HG03521 (cell line): ENCODE measurements at regions not wholly inside any gene's neighbourhood (a gene's known extent, or its start where the extent isn't known, plus 50 kb on each side); places are given as distances from the start of the nearest gene placed in this dataset.

Experiments used
- ATAC-seq: cut with Tn5 transposase; IDR thresholded peaks from one replicate; pipeline ENCODE4 v1.9.1; 2021; ENCODE audit warnings: mild to moderate bottlenecking, moderate library complexity; ENCODE audit not compliant: unreplicated experiment

- ATAC-seq = no peak
Measured at GRCh38 chrX:39519030-39519488, 578.7 kb downstream of the BCOR start.

GRCh38 chrX:39519566-39520301 lies 578.0 kb downstream of the BCOR start:
- ATAC-seq = no peak

GRCh38 chrX:39525758-39526157 lies 572.0 kb downstream of the BCOR start:
- ATAC-seq = no peak

- ATAC-seq = no peak
Measured at GRCh38 chrX:39527025-39527424, 570.7 kb downstream of the BCOR start.

- no peak for ATAC-seq
Measured at GRCh38 chrX:39528161-39528916, 569.4 kb downstream of the BCOR start.

- no peak for ATAC-seq
Measured at GRCh38 chrX:39532761-39533160, 565.0 kb downstream of the BCOR start.

- no peak for ATAC-seq
Measured at GRCh38 chrX:39534949-39535348, 562.8 kb downstream of the BCOR start.

- no peak for ATAC-seq
Measured at GRCh38 chrX:39536211-39536610, 561.5 kb downstream of the BCOR start.

GRCh38 chrX:39541881-39542280 lies 555.9 kb downstream of the BCOR start:
- no peak for ATAC-seq

GRCh38 chrX:39542316-39542715 lies 555.4 kb downstream of the BCOR start:
- no peak for ATAC-seq

GRCh38 chrX:39550795-39551361 lies 546.9 kb downstream of the BCOR start:
- ATAC-seq = no peak

GRCh38 chrX:39551762-39552161 lies 546.0 kb downstream of the BCOR start:
- no peak for ATAC-seq

GRCh38 chrX:39555431-39555830 lies 542.3 kb downstream of the BCOR start:
- no peak for ATAC-seq

GRCh38 chrX:39556056-39556455 lies 541.7 kb downstream of the BCOR start:
- ATAC-seq = no peak

- no peak for ATAC-seq
Measured at GRCh38 chrX:39559229-39559628, 538.5 kb downstream of the BCOR start.

GRCh38 chrX:39560271-39560670 lies 537.5 kb downstream of the BCOR start:
- no peak for ATAC-seq

GRCh38 chrX:39563178-39563577 lies 534.6 kb downstream of the BCOR start:
- no peak for ATAC-seq

GRCh38 chrX:39564751-39565150 lies 533.0 kb downstream of the BCOR start:
- ATAC-seq = no peak

- no peak for ATAC-seq
Measured at GRCh38 chrX:39574178-39574577, 523.6 kb downstream of the BCOR start.

- no peak for ATAC-seq
Measured at GRCh38 chrX:39576041-39576872, 521.5 kb downstream of the BCOR start.
